AG09309 (cell line): ENCODE measurements at regions not wholly inside any gene's neighbourhood (a gene's known extent, or its start where the extent isn't known, plus 50 kb on each side); places are given as distances from the start of the nearest gene placed in this dataset.

ENCODE experiments used
- DNase-seq: peaks from one replicate; pipeline ENCODE4 v3.0.0-alpha.2; 2010; ENCODE audit warnings: low read depth
- H3K4me3 ChIP-seq: 2 replicates; pipeline ENCODE4 v1.5.1; 2011; ENCODE audit warnings: mild to moderate bottlenecking, low read depth, low read length, moderate library complexity; ENCODE audit not compliant: control insufficient read depth
- TF ChIP-seq, protein P1 (sequence below): IDR thresholded peaks from 2 replicates; pipeline ENCODE4 v1.5.1; 2011; ENCODE audit warnings: mild to moderate bottlenecking, low read depth, low read length, inconsistent platforms; ENCODE audit not compliant: insufficient read depth, control insufficient read depth; ENCODE audit errors: missing control alignments

- DNase-seq: no peak
- TF ChIP-seq, protein P1, sequence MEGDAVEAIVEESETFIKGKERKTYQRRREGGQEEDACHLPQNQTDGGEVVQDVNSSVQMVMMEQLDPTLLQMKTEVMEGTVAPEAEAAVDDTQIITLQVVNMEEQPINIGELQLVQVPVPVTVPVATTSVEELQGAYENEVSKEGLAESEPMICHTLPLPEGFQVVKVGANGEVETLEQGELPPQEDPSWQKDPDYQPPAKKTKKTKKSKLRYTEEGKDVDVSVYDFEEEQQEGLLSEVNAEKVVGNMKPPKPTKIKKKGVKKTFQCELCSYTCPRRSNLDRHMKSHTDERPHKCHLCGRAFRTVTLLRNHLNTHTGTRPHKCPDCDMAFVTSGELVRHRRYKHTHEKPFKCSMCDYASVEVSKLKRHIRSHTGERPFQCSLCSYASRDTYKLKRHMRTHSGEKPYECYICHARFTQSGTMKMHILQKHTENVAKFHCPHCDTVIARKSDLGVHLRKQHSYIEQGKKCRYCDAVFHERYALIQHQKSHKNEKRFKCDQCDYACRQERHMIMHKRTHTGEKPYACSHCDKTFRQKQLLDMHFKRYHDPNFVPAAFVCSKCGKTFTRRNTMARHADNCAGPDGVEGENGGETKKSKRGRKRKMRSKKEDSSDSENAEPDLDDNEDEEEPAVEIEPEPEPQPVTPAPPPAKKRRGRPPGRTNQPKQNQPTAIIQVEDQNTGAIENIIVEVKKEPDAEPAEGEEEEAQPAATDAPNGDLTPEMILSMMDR: no peak
- H3K4me3 ChIP-seq: no peak overlapping the region
Measured at GRCh38 chr16:63188086-63188771, 1152.0 kb upstream of the CDH8 start.

- no peak overlapping the region for H3K4me3 ChIP-seq
- TF ChIP-seq, protein P1: no peak
- DNase-seq: no peak
Measured at GRCh38 chr16:63187638-63188037, 1151.4 kb upstream of the CDH8 start.

DNA sequence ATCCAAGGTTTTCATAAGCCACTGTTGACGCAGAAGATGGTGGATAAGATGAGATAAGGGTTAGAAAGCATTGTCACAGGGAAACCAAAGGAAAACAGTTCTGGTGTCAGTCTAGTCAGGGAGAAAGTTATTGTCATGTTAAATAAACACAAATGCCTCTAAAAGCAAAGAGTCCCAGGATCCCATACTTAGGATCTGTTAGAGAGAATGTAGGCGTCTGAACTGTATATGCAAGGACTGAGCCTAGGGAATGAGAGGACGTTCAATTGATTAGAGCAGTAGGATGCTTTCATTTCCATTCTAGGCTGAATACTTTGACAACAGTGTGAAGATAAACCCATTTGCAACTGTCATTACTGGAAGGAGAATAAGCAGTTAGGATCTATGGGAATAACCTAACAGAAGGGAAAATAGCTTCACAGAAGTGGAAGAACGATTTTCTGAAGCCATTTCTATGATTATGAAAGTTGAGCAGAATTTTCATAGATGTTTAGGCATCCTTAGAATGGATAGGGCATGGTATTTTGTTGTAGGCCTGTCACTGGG, 1149.1 kb upstream of the CDH8 start:
- TF ChIP-seq, protein P1: no peak
- H3K4me3 ChIP-seq: no peak overlapping the region
- DNase-seq: no peak

- no peak overlapping the region for H3K4me3 ChIP-seq
- no peak for DNase-seq
- TF ChIP-seq, protein P1: no peak
Measured at GRCh38 chr16:63183743-63184142, 1147.5 kb upstream of the CDH8 start.

- no peak for DNase-seq
- H3K4me3 ChIP-seq: no peak overlapping the region
- TF ChIP-seq, protein P1: no peak
Measured at GRCh38 chr16:63175313-63175712, 1139.1 kb upstream of the CDH8 start.

- TF ChIP-seq, protein P1: no peak
- H3K4me3 ChIP-seq: no peak overlapping the region
- no peak for DNase-seq
Measured at GRCh38 chr16:63174801-63175200, 1138.6 kb upstream of the CDH8 start.
